PFSK-1 (cell line): ENCODE measurements at regions not wholly inside any gene's neighbourhood (a gene's known extent, or its start where the extent isn't known, plus 50 kb on each side); places are given as distances from the start of the nearest gene placed in this dataset.

ENCODE experiments used
- FOXP2 ChIP-seq: optimal IDR thresholded peaks from 2 replicates; pipeline ENCODE3; 2011; ENCODE audit warnings: borderline replicate concordance, control low read depth, inconsistent platforms; ENCODE audit not compliant: insufficient read depth; ENCODE audit errors: extremely low read length, extremely low read depth
- POLR2AphosphoS5 ChIP-seq: IDR thresholded peaks from 2 replicates; pipeline ENCODE4 v1.6.1; 2012; ENCODE audit warnings: low read depth, mild to moderate bottlenecking, control low read depth, low read length, moderate library complexity
- SIN3A ChIP-seq: IDR thresholded peaks from 2 replicates; pipeline ENCODE4 v1.6.1; 2012; ENCODE audit warnings: mild to moderate bottlenecking, low read length, moderate library complexity, borderline replicate concordance; ENCODE audit not compliant: insufficient read depth
- TAF1 ChIP-seq: IDR thresholded peaks from 2 replicates; pipeline ENCODE4 v1.6.1; 2012; ENCODE audit warnings: low read length, control low read depth, borderline replicate concordance; ENCODE audit not compliant: insufficient read depth
- TF ChIP-seq, protein P1 (sequence below), 2 experiments: IDR thresholded peaks; 2 replicates each; pipeline versions ENCODE4 v1.6.1 to v1.8.0; 2011 to 2012; ENCODE audit warnings: low read depth in 2 of 2, low read length in 2 of 2, control low read depth in 1 of 2, inconsistent platforms in 1 of 2, mild to moderate bottlenecking in 1 of 2, moderate library complexity in 1 of 2; ENCODE audit not compliant: insufficient read depth in 1 of 2

DNA sequence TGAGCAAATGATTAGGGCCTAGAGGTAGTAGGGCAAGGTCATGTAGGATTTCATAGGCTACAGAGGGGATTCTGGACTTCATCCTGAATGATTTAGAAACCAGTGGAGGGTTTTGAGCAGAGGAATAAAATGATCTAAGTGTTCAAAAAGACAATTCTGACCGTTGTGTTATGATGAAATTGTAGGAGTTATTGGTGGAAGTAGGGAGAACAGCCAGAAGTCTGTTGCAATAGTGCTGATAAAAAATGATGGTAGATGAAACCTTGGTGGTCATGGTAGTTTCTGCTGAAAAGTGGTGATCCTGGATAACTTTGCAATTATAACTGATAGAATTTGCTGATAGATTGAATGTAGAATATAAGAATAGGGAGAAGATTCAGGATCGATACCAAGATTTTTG lies 60.2 kb downstream of the MID1IP1 start:
- TF ChIP-seq SIN3A (no peak), POLR2AphosphoS5 (no peak), TAF1 (no peak), FOXP2 (no peak)
- TF ChIP-seq, protein P1, sequence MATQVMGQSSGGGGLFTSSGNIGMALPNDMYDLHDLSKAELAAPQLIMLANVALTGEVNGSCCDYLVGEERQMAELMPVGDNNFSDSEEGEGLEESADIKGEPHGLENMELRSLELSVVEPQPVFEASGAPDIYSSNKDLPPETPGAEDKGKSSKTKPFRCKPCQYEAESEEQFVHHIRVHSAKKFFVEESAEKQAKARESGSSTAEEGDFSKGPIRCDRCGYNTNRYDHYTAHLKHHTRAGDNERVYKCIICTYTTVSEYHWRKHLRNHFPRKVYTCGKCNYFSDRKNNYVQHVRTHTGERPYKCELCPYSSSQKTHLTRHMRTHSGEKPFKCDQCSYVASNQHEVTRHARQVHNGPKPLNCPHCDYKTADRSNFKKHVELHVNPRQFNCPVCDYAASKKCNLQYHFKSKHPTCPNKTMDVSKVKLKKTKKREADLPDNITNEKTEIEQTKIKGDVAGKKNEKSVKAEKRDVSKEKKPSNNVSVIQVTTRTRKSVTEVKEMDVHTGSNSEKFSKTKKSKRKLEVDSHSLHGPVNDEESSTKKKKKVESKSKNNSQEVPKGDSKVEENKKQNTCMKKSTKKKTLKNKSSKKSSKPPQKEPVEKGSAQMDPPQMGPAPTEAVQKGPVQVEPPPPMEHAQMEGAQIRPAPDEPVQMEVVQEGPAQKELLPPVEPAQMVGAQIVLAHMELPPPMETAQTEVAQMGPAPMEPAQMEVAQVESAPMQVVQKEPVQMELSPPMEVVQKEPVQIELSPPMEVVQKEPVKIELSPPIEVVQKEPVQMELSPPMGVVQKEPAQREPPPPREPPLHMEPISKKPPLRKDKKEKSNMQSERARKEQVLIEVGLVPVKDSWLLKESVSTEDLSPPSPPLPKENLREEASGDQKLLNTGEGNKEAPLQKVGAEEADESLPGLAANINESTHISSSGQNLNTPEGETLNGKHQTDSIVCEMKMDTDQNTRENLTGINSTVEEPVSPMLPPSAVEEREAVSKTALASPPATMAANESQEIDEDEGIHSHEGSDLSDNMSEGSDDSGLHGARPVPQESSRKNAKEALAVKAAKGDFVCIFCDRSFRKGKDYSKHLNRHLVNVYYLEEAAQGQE (IDR thresholded peaks at IDR 0.05; ENCODE audit: insufficient read depth in 1 of 2, low read depth in 2 of 2, low read length in 2 of 2), result no peak

DNA sequence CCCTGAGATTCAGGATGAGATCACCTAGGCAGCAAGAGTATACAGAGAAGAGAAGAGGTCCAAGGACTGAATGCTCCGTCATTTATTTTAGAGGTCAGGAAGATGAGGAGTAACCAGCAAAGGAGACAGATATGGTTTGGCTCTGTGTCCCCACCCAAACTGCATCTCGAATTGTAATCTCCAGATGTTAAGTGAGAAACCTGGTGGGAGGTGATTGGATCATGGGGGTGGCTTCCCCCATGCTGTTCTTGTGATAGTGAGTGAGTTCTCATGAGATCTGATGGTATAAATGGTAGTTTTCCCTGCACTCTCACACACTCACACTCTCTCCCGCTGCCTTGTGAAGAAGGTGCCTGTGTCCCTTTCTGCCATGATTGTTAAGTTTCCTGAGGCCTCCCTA lies 60.8 kb downstream of the MID1IP1 start:
- TF ChIP-seq FOXP2 (no peak), SIN3A (no peak), POLR2AphosphoS5 (no peak), TAF1 (no peak)
- TF ChIP-seq, protein P1 (IDR thresholded peaks at IDR 0.05; ENCODE audit: insufficient read depth in 1 of 2, low read depth in 2 of 2, low read length in 2 of 2), result no peak

DNA sequence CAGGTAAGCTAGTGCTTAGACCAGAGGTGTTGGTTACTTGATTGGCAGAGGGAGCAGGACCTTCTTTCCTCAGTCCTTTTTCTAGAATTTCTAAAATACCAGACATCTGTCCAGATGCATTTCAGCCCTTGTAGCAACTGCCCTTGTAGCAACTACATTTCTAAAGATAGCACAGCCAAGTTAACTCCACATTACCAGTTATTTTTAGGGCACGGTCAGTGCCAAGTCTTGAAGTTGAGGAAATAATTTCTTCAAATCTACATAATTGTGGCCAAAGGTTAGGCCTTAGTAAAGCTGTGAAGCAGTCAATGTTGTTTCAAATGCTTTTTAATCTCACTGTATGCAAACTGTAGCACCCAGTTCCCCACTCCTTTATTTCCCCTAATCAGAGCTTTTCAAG lies 62.9 kb downstream of the MID1IP1 start:
- TF ChIP-seq POLR2AphosphoS5, result no peak
- TF ChIP-seq, protein P1 (IDR thresholded peaks at IDR 0.05; ENCODE audit: insufficient read depth in 1 of 2, low read depth in 2 of 2, low read length in 2 of 2), result no peak
- no peak for TF ChIP-seq TAF1
- TF ChIP-seq SIN3A, result no peak
- no peak for TF ChIP-seq FOXP2

DNA sequence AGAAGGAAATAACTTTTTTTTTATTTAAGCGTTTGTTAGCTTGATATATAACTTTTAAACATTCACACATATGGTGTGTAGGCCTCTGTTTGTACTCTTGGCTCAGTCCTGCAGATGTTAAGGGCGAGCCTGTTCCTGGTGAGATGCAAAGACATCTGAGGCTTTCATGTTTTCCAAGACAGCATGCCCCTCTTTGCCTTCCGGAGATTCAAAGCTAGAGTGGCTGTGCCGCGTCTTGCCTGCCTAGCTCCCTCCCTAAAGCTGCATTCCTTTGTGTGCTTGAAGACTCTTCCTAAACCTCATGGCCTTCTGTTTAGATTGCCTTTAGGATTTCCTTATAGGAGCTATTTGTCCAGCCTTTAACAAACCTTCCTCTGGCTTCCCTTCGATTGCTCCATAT lies 67.1 kb downstream of the MID1IP1 start:
- TF ChIP-seq, protein P1 (IDR thresholded peaks at IDR 0.05; ENCODE audit: insufficient read depth in 1 of 2, low read depth in 2 of 2, low read length in 2 of 2), result no peak
- TF ChIP-seq POLR2AphosphoS5 (no peak), TAF1 (no peak), FOXP2 (no peak), SIN3A (no peak)

DNA sequence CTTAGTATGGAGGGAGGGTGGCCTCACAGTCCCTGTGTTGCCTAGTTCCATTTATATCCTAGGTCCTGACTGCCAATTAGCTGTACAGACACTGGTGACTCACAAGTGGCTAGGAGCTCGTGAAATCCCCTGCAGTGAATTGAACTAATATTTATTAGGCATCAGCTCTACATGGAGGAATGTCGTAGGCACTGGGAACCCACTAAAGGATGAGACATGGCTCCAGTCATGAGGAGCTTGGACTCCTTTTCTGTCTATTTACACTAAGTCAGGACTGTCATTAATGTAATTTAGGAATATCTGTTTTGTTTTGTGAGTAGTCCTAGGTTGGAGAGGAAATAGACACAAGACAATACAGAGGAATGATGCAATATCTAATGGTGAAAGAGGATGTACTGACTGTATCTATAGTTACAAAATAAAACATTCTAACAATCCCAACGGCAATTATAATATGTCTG lies 67.7 kb downstream of the MID1IP1 start:
- no peak for TF ChIP-seq SIN3A
- TF ChIP-seq FOXP2, result no peak
- TF ChIP-seq TAF1, result no peak
- TF ChIP-seq, protein P1 (IDR thresholded peaks at IDR 0.05; ENCODE audit: insufficient read depth in 1 of 2, low read depth in 2 of 2, low read length in 2 of 2), result no peak
- TF ChIP-seq POLR2AphosphoS5, result no peak
